Neuronal stem cell (in vitro differentiated cells): ENCODE measurements at regions not wholly inside any gene's neighbourhood (a gene's known extent, or its start where the extent isn't known, plus 50 kb on each side); places are given as distances from the start of the nearest gene placed in this dataset.

ENCODE experiments used
- DNase-seq: peaks from one replicate; pipeline ENCODE4 v3.0.0-alpha.2; 2013; ENCODE audit warnings: low spot score
- H2AFZ ChIP-seq: one replicate; pipeline ENCODE4 v1.6.1; 2013; ENCODE audit warnings: mild to moderate bottlenecking, low read length, inconsistent platforms
- H2AK5ac ChIP-seq: 2 replicates; pipeline ENCODE4 v1.6.1; 2013; ENCODE audit warnings: low read depth, mild to moderate bottlenecking, inconsistent platforms, low read length, moderate library complexity, mixed read lengths
- H2BK120ac ChIP-seq: 2 replicates; pipeline ENCODE4 v1.6.1; 2013; ENCODE audit warnings: low read depth, mild to moderate bottlenecking, inconsistent platforms, low read length, moderate library complexity, mixed read lengths
- H2BK12ac ChIP-seq: one replicate; pipeline ENCODE4 v1.6.1; 2013; ENCODE audit warnings: low read length, inconsistent platforms
- H2BK15ac ChIP-seq: 2 replicates; pipeline ENCODE4 v1.6.1; 2013; ENCODE audit warnings: mild to moderate bottlenecking, low read length, inconsistent platforms, mixed read lengths
- H2BK5ac ChIP-seq: one replicate; pipeline ENCODE4 v1.6.1; 2013; ENCODE audit warnings: inconsistent platforms, mild to moderate bottlenecking, low read length, moderate library complexity
- H3K14ac ChIP-seq: one replicate; pipeline ENCODE4 v1.6.1; 2013; ENCODE audit warnings: low read length, inconsistent platforms
- H3K18ac ChIP-seq: 2 replicates; pipeline ENCODE4 v1.6.1; 2013; ENCODE audit warnings: low read length, inconsistent platforms
- H3K23ac ChIP-seq: 2 replicates; pipeline ENCODE4 v1.6.1; 2013; ENCODE audit warnings: low read depth, mild to moderate bottlenecking, mixed read lengths, low read length, inconsistent platforms; ENCODE audit not compliant: poor library complexity
- H3K27ac ChIP-seq: replicated peaks from 3 replicates; pipeline ENCODE4 v1.5.1; 2013; ENCODE audit warnings: low read length, inconsistent platforms
- H3K27me3 ChIP-seq, 3 experiments: 2 replicates each; pipeline ENCODE4 v1.6.1; 2013; ENCODE audit warnings: low read length in 3 of 3, mild to moderate bottlenecking in 2 of 3, inconsistent platforms in 1 of 3, low read depth in 1 of 3, mixed read lengths in 1 of 3, moderate library complexity in 1 of 3; ENCODE audit not compliant: control insufficient read depth in 3 of 3, insufficient read depth in 3 of 3
- H3K36me3 ChIP-seq, 2 donors: replicated peaks in 1 of 2; 2 replicates each; pipeline ENCODE4 v1.6.1; 2013; ENCODE audit warnings: low read length in 2 of 2; ENCODE audit not compliant: control insufficient read depth in 2 of 2, insufficient read depth in 2 of 2
- H3K4ac ChIP-seq: 2 replicates; pipeline ENCODE4 v1.6.1; 2013; ENCODE audit warnings: inconsistent platforms, mild to moderate bottlenecking, low read length, moderate library complexity
- H3K4me1 ChIP-seq, 2 donors: 1 replicate in 1 of 2; 2 replicates in 1 of 2; pipeline ENCODE4 v1.6.1; 2013; ENCODE audit warnings: low read length in 2 of 2, low read depth in 1 of 2; ENCODE audit not compliant: control insufficient read depth in 2 of 2, insufficient read depth in 1 of 2
- H3K4me2 ChIP-seq: one replicate; pipeline ENCODE4 v1.6.1; 2013; ENCODE audit warnings: mild to moderate bottlenecking, low read length, inconsistent platforms; ENCODE audit not compliant: insufficient read depth, poor library complexity, severe bottlenecking
- H3K4me3 ChIP-seq, 2 donors: 2 replicates each; pipeline ENCODE4 v1.5.1; 2013; ENCODE audit warnings: low read length in 2 of 2, mild to moderate bottlenecking in 2 of 2, inconsistent platforms in 1 of 2, moderate library complexity in 1 of 2
- H3K79me1 ChIP-seq: one replicate; pipeline ENCODE4 v1.6.1; 2013; ENCODE audit warnings: low read depth, mild to moderate bottlenecking, inconsistent platforms, low read length, moderate library complexity
- H3K9ac ChIP-seq: one replicate; pipeline ENCODE4 v1.6.1; 2013; ENCODE audit warnings: mild to moderate bottlenecking, low read depth, low read length, inconsistent platforms; ENCODE audit not compliant: poor library complexity
- H3K9me3 ChIP-seq, 2 donors: replicated peaks in 1 of 2; 2 replicates each; pipeline versions ENCODE3 to v1.6.1; 2013; ENCODE audit warnings: low read length in 2 of 2, mild to moderate bottlenecking in 2 of 2, inconsistent platforms in 1 of 2, low read depth in 1 of 2, mixed read lengths in 1 of 2, moderate library complexity in 1 of 2; ENCODE audit not compliant: control insufficient read depth in 2 of 2, insufficient read depth in 1 of 2
- H4K8ac ChIP-seq: one replicate; pipeline ENCODE4 v1.6.1; 2013; ENCODE audit warnings: low read depth, mild to moderate bottlenecking, inconsistent platforms, low read length, moderate library complexity
- H4K91ac ChIP-seq: one replicate; pipeline ENCODE4 v1.6.1; 2013; ENCODE audit warnings: low read length, low read depth, mild to moderate bottlenecking, inconsistent platforms; ENCODE audit not compliant: poor library complexity
- WGBS, 2 donors: extraction: QIAGEN DNeasy Blood & Tissue Kit; methylation state at CpG; one replicate each; pipeline ENCODE4 v1.1.7; 2013; ENCODE audit warnings: missing lambda C conversion rate in 2 of 2, mixed read lengths in 1 of 2; ENCODE audit not compliant: insufficient read length in 2 of 2, insufficient replicate concordance in 1 of 2; ENCODE audit errors: extremely low coverage in 2 of 2; 5-methylcytosine and 5-hydroxymethylcytosine counted together

- H3K14ac ChIP-seq, result no peak overlapping the region
- no peak overlapping the region for H2BK12ac ChIP-seq
- H2BK5ac ChIP-seq, result no peak overlapping the region
- H4K8ac ChIP-seq, result no peak overlapping the region
- H3K36me3 ChIP-seq, result no peaks in the 10 kb centered on the region
- WGBS, 2 donors, result no CpG with 5 or more reads among the region's 5 CpGs
- peaks cover 5 to 8% of the 10 kb centered on the region in 2 donors for H3K9me3 ChIP-seq
- H3K23ac ChIP-seq, result no peak overlapping the region
- no peak overlapping the region for H3K27ac ChIP-seq
- H3K18ac ChIP-seq, result no peak overlapping the region
- no peak overlapping the region for H2AFZ ChIP-seq
- H2BK15ac ChIP-seq, result no peak overlapping the region
- H3K4me3 ChIP-seq, result no peak overlapping the region
- H3K4ac ChIP-seq, result no peak overlapping the region
- no peaks in the 10 kb centered on the region for H3K27me3 ChIP-seq
- no peak overlapping the region for H3K4me2 ChIP-seq
- H4K91ac ChIP-seq, result no peak overlapping the region
- no peak overlapping the region for H3K9ac ChIP-seq
- no peaks in the 10 kb centered on the region for H3K4me1 ChIP-seq
- DNase-seq, result no peak
- H2BK120ac ChIP-seq, result no peak overlapping the region
- no peak overlapping the region for H2AK5ac ChIP-seq
- no peaks in the 10 kb centered on the region for H3K79me1 ChIP-seq
Measured at GRCh38 chr16:25493136-25493811, 198.5 kb upstream of the HS3ST4 start.

DNA sequence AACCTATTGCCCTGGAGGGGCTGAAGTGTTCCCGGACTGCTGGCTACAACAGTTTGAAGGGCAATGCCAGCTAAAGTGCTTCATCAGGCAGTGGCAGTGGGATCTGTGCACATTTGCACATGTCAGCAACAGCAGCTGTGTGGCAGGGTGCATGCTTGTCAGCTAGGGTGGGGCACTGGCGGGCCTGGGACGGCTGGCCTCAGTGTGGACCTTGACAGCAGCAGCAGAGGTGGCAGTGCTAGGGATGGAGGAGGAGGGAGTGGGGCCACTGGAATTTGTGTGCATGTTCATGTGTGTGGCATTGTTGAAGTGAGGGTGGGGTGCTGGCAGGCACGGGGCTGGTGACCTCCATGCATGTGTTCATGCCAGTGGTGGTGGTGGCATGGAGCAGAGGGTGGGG is 203.3 kb upstream of the HS3ST4 start:
- H3K79me1 ChIP-seq, result no peaks in the 10 kb centered on the region
- peak overlapping the region; percentile 84 for H2AK5ac ChIP-seq
- WGBS, 2 donors, result no CpG with 5 or more reads among the region's 4 CpGs

GRCh38 chr16:25487888-25488287 is 203.9 kb upstream of the HS3ST4 start:
- Histone ChIP-seq H2BK12ac (no peak overlapping the region), H3K9me3 (peaks cover 6 to 8% of the 10 kb centered on the region in 2 donors), H2BK5ac (no peak overlapping the region), H3K23ac (no peak overlapping the region), H3K79me1 (no peaks in the 10 kb centered on the region), H3K4me1 (no peaks in the 10 kb centered on the region), H3K9ac (no peak overlapping the region), H3K4me2 (no peak overlapping the region), H3K4me3 (no peak overlapping the region), H3K36me3 (no peaks in the 10 kb centered on the region), H4K8ac (no peak overlapping the region), H3K4ac (no peak overlapping the region), H3K27me3 (no peaks in the 10 kb centered on the region), H3K14ac (no peak overlapping the region), H2AFZ (no peak overlapping the region), H2BK120ac (no peak overlapping the region), H3K27ac (no peak overlapping the region), H3K18ac (no peak overlapping the region), H4K91ac (no peak overlapping the region), H2AK5ac (no peak overlapping the region), H2BK15ac (no peak overlapping the region)
- no CpG with 5 or more reads among the region's 1 CpG for WGBS, 2 donors
- DNase-seq, result no peak

More for the DNA sequence above, 203.3 kb upstream of the HS3ST4 start:
- peak overlapping the region; percentile 43 for H4K8ac ChIP-seq
- no peaks in the 10 kb centered on the region for H3K4me1 ChIP-seq
- DNase-seq, result no peak
- peak overlapping the region; percentile 97 for H3K14ac ChIP-seq
- no peak overlapping the region for H2AFZ ChIP-seq
- no peaks in the 10 kb centered on the region for H3K36me3 ChIP-seq
- H2BK15ac ChIP-seq, result no peak overlapping the region
- no peak overlapping the region for H2BK12ac ChIP-seq
- H3K23ac ChIP-seq, result peak overlapping the region; percentile 65
- H3K27me3 ChIP-seq, result no peaks in the 10 kb centered on the region
- H3K9me3 ChIP-seq, result peaks cover 6 to 8% of the 10 kb centered on the region in 2 donors
- H3K27ac ChIP-seq, result no peak overlapping the region
- H2BK120ac ChIP-seq, result peak overlapping the region; percentile 91
- no peak overlapping the region for H2BK5ac ChIP-seq
- H4K91ac ChIP-seq, result no peak overlapping the region
- peak overlapping the region in 1 of 2 donors; percentile 62 for H3K4me3 ChIP-seq
- no peak overlapping the region for H3K9ac ChIP-seq
- no peak overlapping the region for H3K4me2 ChIP-seq
- H3K18ac ChIP-seq, result no peak overlapping the region
- H3K4ac ChIP-seq, result peak overlapping the region; percentile 53

GRCh38 chr16:25481636-25482035 is 210.1 kb upstream of the HS3ST4 start:
- H3K9ac ChIP-seq, result no peak overlapping the region
- H2BK12ac ChIP-seq, result no peak overlapping the region
- DNase-seq, result peak; percentile 4
- H2AFZ ChIP-seq, result no peak overlapping the region
- peaks cover 0 to 3% of the 10 kb centered on the region in 2 donors for H3K4me1 ChIP-seq
- no peaks in the 10 kb centered on the region for H3K79me1 ChIP-seq
- H2BK120ac ChIP-seq, result no peak overlapping the region
- no peak overlapping the region for H3K4ac ChIP-seq
- H3K36me3 ChIP-seq, result no peaks in the 10 kb centered on the region
- no peaks in the 10 kb centered on the region for H3K27me3 ChIP-seq
- H3K14ac ChIP-seq, result no peak overlapping the region
- no peak overlapping the region for H4K91ac ChIP-seq
- no peak overlapping the region for H2AK5ac ChIP-seq
- H3K4me3 ChIP-seq, result no peak overlapping the region
- H3K4me2 ChIP-seq, result no peak overlapping the region
- H3K18ac ChIP-seq, result no peak overlapping the region
- no peaks in the 10 kb centered on the region for H3K9me3 ChIP-seq
- H4K8ac ChIP-seq, result no peak overlapping the region
- H2BK5ac ChIP-seq, result no peak overlapping the region
- H3K27ac ChIP-seq, result no peak overlapping the region
- no CpG with 5 or more reads among the region's 1 CpG for WGBS, 2 donors
- H3K23ac ChIP-seq, result no peak overlapping the region
- no peak overlapping the region for H2BK15ac ChIP-seq
